HEK293T (cell line): ENCODE measurements at regions not wholly inside any gene's neighbourhood (a gene's known extent, or its start where the extent isn't known, plus 50 kb on each side); places are given as distances from the start of the nearest gene placed in this dataset.
"Not testable (repeated sequence)": the region's sequence is repeated elsewhere in the genome, so short reads cannot be mapped to it uniquely, and the experiment has no call there.

Experiments
- CTCF ChIA-PET: fragments of 350-600 bp; formaldehyde crosslinking; extraction: SDS; loops from one replicate; lab custom pipeline; 2021; ENCODE audit warnings: antibody characterized with exemption, inconsistent platforms; lab: Yijun Ruan, JAX
- POLR2A ChIA-PET: fragments of 350-600 bp; formaldehyde crosslinking; extraction: SDS; loops from one replicate; lab custom pipeline; 2020; ENCODE audit warnings: antibody characterized with exemption, inconsistent platforms; lab: Yijun Ruan, JAX
- DNase-seq: peaks from one replicate; pipeline ENCODE4 v3.0.0; 2012; ENCODE audit warnings: mixed read lengths; ENCODE audit errors: extremely low spot score
- ARNT ChIP-seq: fragments of 450-650 bp; IDR thresholded peaks from 2 replicates; pipeline ENCODE4 v1.6.1; 2017; ENCODE audit warnings: mild to moderate bottlenecking
- BHLHE40 ChIP-seq: fragments of 450-650 bp; IDR thresholded peaks from 2 replicates; pipeline ENCODE4 v1.6.1; 2016; ENCODE audit warnings: mild to moderate bottlenecking, moderate library complexity, borderline replicate concordance
- CTBP1 ChIP-seq: fragments of 450-650 bp; IDR thresholded peaks from 2 replicates; pipeline ENCODE4 v1.6.1; 2016; ENCODE audit warnings: borderline replicate concordance
- ELF4 ChIP-seq: fragments of 450-650 bp; IDR thresholded peaks from 2 replicates; pipeline ENCODE4 v1.6.1; 2017; ENCODE audit warnings: antibody characterized with exemption
- FOXA1 ChIP-seq: fragments of 450-650 bp; IDR thresholded peaks from 2 replicates; pipeline ENCODE4 v1.6.1; 2016; ENCODE audit warnings: mild to moderate bottlenecking
- FOXK2 ChIP-seq: fragments of 450-650 bp; IDR thresholded peaks from 2 replicates; pipeline ENCODE4 v1.6.1; 2016; ENCODE audit warnings: mild to moderate bottlenecking
- FOXM1 ChIP-seq: fragments of 450-650 bp; IDR thresholded peaks from 2 replicates; pipeline ENCODE4 v1.6.1; 2017; ENCODE audit warnings: mild to moderate bottlenecking, borderline replicate concordance
- HDGF ChIP-seq: fragments of 450-650 bp; IDR thresholded peaks from 2 replicates; pipeline ENCODE4 v1.6.1; 2017; ENCODE audit warnings: antibody characterized with exemption, borderline replicate concordance
- L3MBTL2 ChIP-seq: fragments of 450-650 bp; conservative IDR thresholded peaks from 2 replicates; pipeline ENCODE4 v1.6.1; 2016; ENCODE audit warnings: mild to moderate bottlenecking
- LEF1 ChIP-seq: fragments of 450-650 bp; IDR thresholded peaks from 2 replicates; pipeline ENCODE4 v1.6.1; 2017; ENCODE audit warnings: mild to moderate bottlenecking, borderline replicate concordance
- NFRKB ChIP-seq: fragments of 450-650 bp; IDR thresholded peaks from 2 replicates; pipeline ENCODE4 v1.6.1; 2016; ENCODE audit warnings: mild to moderate bottlenecking, moderate library complexity
- PKNOX1 ChIP-seq: fragments of 450-650 bp; IDR thresholded peaks from 2 replicates; pipeline ENCODE4 v1.6.1; 2016
- SP1 ChIP-seq: fragments of 450-650 bp; IDR thresholded peaks from 2 replicates; pipeline ENCODE4 v1.6.1; 2017
- SUZ12 ChIP-seq: fragments of 450-650 bp; IDR thresholded peaks from 2 replicates; pipeline ENCODE4 v1.6.1; 2016; ENCODE audit warnings: mild to moderate bottlenecking
- TARDBP ChIP-seq: fragments of 450-650 bp; IDR thresholded peaks from 2 replicates; pipeline ENCODE4 v1.6.1; 2016
- ZNF384 ChIP-seq: fragments of 450-650 bp; IDR thresholded peaks from 2 replicates; pipeline ENCODE4 v1.6.1; 2016

- DNase-seq = no peak
- TF ChIP-seq PKNOX1 = no peak
- TF ChIP-seq FOXK2 = no peak
- TF ChIP-seq BHLHE40 = no peak
- no peak for TF ChIP-seq HDGF
- no peak for TF ChIP-seq FOXM1
- TF ChIP-seq ARNT = no peak
- TF ChIP-seq LEF1 = no peak
- no peak for TF ChIP-seq NFRKB
- ChIA-PET POLR2A (no interaction called here), CTCF (no interaction called here)
Measured at GRCh38 chr13:90721937-90722336, 625.5 kb upstream of the MIR17HG start.

- no peak for DNase-seq
- CTCF ChIA-PET = interaction anchor here (0.5 kb wide), 1 partner anchor 46 kb away, joined by 3 read pairs; no protein-coding TSS in a partner anchor
- TF ChIP-seq FOXM1 (no peak), FOXK2 (no peak), HDGF (no peak), SP1 (no peak), TARDBP (no peak), L3MBTL2 (no peak), CTBP1 (no peak), ELF4 (no peak), SUZ12 (no peak), LEF1 (no peak)
- POLR2A ChIA-PET = no interaction called here
Measured at GRCh38 chr13:90723381-90723780, 624.1 kb upstream of the MIR17HG start.

DNA sequence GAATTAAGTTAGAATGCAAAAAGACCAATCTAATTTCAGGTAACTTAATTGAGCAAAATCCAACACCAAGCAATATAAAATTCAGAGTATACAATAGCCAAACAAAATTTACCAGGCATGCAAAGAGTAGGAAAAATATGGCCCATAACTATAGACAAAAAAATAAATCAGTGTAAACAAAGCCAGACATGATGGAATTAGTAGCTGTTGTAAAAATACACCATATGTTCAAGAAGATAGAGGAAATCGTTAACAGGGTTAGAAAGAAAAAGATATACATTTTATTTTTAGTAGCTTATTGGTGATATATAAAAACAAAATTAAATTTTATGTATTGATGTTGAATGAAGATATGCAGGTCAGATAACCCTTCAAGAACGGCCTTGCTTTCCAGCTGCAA is 621.1 kb upstream of the MIR17HG start:
- ChIA-PET POLR2A (no interaction called here), CTCF (interaction anchor here (0.6 kb wide), 1 partner anchor 19 kb away, joined by 5 read pairs; no protein-coding TSS in a partner anchor)
- TF ChIP-seq L3MBTL2 = no peak
- no peak for TF ChIP-seq ELF4
- no peak for TF ChIP-seq SP1
- no peak for TF ChIP-seq ARNT
- DNase-seq = no peak

DNA sequence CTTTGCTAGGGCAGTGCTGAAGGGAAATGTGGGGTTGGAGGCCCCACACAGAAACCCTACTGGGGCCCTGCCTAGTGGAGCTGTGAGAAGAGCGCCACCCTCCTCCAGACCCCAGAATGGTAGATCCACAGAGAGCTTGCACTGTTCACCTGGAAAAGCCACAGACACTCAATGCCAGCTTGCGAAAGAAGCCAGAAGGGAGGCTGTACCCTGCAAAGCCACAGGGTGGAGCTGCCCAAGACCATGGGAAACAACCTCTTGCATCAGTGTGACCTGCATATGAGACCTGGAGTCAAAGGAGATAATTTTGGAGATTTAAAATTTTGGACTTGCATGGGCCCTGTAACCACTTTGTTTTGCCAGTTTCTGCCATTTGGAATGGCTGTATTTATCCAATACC is 615.4 kb upstream of the MIR17HG start:
- ChIA-PET CTCF (interaction anchor here (1.6 kb wide), 1 partner anchor 135 kb away, joined by 3 read pairs; no protein-coding TSS in a partner anchor), POLR2A (no interaction called here)
- DNase-seq = no peak
- no peak for TF ChIP-seq HDGF

- CTCF ChIA-PET, DNase-seq, POLR2A ChIA-PET: not testable (repeated sequence)
Measured at GRCh38 chr13:90734497-90734896, 613.0 kb upstream of the MIR17HG start.

DNA sequence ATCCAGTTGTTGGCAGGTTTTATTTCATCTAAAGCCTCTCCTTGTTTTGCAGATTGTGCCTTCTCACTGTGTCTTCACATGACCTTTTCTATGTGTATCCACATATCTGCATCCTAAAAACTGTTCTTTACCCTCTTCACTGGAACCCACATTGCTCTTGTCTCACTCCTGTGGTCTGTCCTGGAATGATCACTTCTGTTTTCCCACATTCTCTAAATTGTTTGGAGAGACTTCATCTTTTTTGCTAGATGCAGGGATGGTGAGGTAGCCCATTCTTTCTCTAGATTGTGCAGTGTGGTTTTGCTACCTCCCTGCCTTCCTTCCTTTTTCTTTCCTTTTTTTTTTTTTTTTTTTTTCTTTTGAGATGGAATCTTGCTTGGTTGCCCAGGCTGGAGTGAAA is 608.6 kb upstream of the MIR17HG start:
- no peak for DNase-seq
- ChIA-PET CTCF (no interaction called here), POLR2A (no interaction called here)
- TF ChIP-seq L3MBTL2 (no peak), NFRKB (no peak), LEF1 (no peak), CTBP1 (no peak), ELF4 (no peak), ZNF384 (no peak), PKNOX1 (no peak), BHLHE40 (no peak), FOXA1 (no peak), ARNT (no peak), SP1 (no peak), FOXM1 (no peak), SUZ12 (no peak), FOXK2 (no peak), HDGF (no peak), TARDBP (no peak)

DNA sequence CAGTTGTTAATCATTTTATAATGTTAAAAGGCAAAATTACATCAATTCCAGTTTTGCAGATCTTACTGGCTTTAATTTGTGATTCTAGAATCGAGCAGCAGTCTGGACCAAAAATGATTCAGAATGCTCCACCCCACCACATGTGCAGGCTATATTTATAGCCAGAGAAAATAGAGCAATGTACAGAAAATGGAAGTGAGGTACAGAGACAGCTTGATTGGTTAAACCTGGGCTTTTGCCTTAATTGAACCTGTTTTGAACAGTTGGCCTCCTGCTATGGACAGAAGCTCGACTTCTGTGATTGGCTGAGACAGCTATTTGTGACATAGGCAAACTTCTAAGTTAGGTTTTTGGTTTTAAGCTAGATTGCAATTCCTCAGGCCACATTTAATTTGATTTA is 607.4 kb upstream of the MIR17HG start:
- no peak for TF ChIP-seq BHLHE40
- no peak for DNase-seq
- POLR2A ChIA-PET = no interaction called here
- CTCF ChIA-PET = no interaction called here

DNA sequence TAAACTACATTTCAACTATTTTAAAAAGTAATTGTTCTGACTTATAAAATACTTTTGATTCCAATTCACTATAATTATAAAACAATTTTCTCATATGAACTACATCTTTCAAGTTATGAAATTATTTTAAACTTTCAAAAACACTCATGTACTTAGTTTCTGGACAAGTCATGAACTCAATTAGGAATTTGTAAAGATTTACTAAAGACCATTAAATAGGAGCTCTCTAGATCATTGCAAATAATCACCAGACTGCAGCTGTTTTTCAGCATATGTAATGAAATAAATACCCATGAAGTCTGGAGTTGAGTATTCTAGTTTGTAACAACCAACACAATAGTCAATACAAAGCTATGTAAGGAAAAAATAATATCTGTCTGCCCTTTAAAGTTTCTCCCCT is 605.1 kb upstream of the MIR17HG start:
- TF ChIP-seq FOXK2 (no peak), SP1 (no peak), FOXM1 (no peak)
- CTCF ChIA-PET = no interaction called here
- POLR2A ChIA-PET = no interaction called here
- no peak for DNase-seq

DNA sequence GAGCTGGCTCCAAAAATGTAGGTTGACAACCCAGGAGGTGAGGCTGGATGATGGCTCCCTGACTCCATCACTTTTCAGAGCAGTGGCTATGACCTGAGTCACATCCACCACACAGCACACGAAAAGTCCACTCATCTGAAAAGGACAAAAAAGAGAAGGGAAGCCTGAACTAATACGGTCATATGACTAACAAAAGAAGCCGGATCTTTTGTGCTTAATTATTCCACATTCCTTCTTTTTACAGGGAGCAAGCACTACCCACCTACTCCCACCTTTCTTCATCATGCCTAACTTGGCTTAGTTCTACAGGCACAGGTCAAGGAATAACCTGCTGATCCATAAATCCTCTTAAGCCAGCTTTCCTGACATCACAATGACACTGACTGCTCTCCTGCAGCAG is 601.3 kb upstream of the MIR17HG start:
- CTCF ChIA-PET = interaction anchor here (1.1 kb wide), 1 partner anchor 20 kb away, joined by 5 read pairs; no protein-coding TSS in a partner anchor

More for the DNA sequence above, 601.3 kb upstream of the MIR17HG start:
- TF ChIP-seq CTBP1 (no peak), ARNT (no peak), BHLHE40 (no peak), FOXM1 (no peak), HDGF (no peak), SUZ12 (no peak), ZNF384 (no peak), TARDBP (no peak), L3MBTL2 (no peak), ELF4 (no peak), LEF1 (no peak), PKNOX1 (no peak), NFRKB (no peak), FOXA1 (no peak), FOXK2 (no peak), SP1 (no peak)
- POLR2A ChIA-PET = no interaction called here
- DNase-seq = no peak
